GM12891 (cell line): ENCODE measurements at regions not wholly inside any gene's neighbourhood (a gene's known extent, or its start where the extent isn't known, plus 50 kb on each side); places are given as distances from the start of the nearest gene placed in this dataset.

ENCODE experiments used
- PAX5 ChIP-seq: IDR thresholded peaks from 2 replicates; pipeline ENCODE4 v1.6.1; 2011; ENCODE audit warnings: low read length, moderate library complexity, mild to moderate bottlenecking; ENCODE audit not compliant: insufficient read depth, severe bottlenecking
- POLR2A ChIP-seq: IDR thresholded peaks from 2 replicates; pipeline ENCODE4 v1.6.1; 2011; ENCODE audit warnings: low read depth, low read length, control low read depth
- POLR2AphosphoS5 ChIP-seq: IDR thresholded peaks from 2 replicates; pipeline ENCODE4 v1.6.1; 2011; ENCODE audit warnings: low read depth, low read length, control low read depth
- POU2F2 ChIP-seq: IDR thresholded peaks from 2 replicates; pipeline ENCODE4 v1.6.1; 2011; ENCODE audit warnings: low read depth, mild to moderate bottlenecking, control low read depth, low read length, moderate library complexity
- SPI1 ChIP-seq: IDR thresholded peaks from 2 replicates; pipeline ENCODE4 v1.6.1; 2011; ENCODE audit warnings: low read depth, low read length, control low read depth
- TAF1 ChIP-seq: IDR thresholded peaks from 2 replicates; pipeline ENCODE4 v1.6.1; 2011; ENCODE audit warnings: low read depth, low read length, control low read depth

DNA sequence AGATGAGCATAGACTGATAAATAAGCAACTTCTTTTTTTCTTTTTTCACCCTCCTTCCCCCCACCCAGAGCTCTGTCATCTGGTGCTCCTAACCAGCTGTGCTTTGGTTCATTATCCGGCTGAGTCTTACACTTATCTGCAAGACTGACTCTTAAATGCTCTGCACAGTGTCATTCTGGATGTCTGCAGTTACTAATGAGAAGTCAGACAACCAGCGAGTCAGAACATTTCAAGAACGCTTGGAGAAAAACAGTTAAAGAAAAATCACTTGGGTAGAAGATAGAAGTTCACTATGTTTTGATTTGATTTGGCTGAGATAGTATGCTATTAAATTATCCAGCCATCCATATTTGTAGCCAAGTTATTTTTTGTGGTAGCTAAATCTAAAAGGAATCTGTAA lies 328.9 kb upstream of the PRICKLE1 start:
- no peak for TF ChIP-seq POLR2A
- TF ChIP-seq PAX5: no peak
- TF ChIP-seq TAF1: no peak
- TF ChIP-seq POLR2AphosphoS5: no peak
- no peak for TF ChIP-seq POU2F2
- no peak for TF ChIP-seq SPI1
